ENCODE measurements at regions not wholly inside any gene's neighbourhood (a gene's known extent, or its start where the extent isn't known, plus 50 kb on each side); places are given as distances from the start of the nearest gene placed in this dataset.

DNA sequence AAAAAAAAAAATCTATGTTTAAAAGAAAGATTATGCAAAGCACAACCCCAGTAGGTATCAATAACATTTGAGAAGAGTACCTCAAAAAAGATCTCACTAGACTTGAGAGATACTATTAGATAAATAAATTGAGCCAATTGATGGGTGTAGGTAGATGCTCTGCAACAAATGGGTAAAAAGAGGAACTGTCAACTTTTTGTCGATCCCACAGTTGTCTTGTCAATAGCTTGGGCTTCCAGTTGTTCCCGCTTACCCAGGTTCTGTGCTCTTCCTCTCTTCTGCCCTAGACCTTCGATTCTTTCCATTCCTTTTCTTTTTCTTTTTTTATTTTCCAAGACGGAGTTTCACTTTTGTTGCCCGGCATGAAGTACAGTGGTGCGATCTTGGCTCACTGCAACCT, 226.9 kb downstream of the SOX4 start:
- DNase-seq (ENCODE audit: low read depth): no peak
- TF ChIP-seq, protein P1, sequence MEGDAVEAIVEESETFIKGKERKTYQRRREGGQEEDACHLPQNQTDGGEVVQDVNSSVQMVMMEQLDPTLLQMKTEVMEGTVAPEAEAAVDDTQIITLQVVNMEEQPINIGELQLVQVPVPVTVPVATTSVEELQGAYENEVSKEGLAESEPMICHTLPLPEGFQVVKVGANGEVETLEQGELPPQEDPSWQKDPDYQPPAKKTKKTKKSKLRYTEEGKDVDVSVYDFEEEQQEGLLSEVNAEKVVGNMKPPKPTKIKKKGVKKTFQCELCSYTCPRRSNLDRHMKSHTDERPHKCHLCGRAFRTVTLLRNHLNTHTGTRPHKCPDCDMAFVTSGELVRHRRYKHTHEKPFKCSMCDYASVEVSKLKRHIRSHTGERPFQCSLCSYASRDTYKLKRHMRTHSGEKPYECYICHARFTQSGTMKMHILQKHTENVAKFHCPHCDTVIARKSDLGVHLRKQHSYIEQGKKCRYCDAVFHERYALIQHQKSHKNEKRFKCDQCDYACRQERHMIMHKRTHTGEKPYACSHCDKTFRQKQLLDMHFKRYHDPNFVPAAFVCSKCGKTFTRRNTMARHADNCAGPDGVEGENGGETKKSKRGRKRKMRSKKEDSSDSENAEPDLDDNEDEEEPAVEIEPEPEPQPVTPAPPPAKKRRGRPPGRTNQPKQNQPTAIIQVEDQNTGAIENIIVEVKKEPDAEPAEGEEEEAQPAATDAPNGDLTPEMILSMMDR (IDR thresholded peaks at IDR 0.05; ENCODE audit: insufficient read depth, low read length): no peak
- no peak overlapping the region for H3K4me3 ChIP-seq (ENCODE audit: low read depth, low read length)

GRCh38 chr6:21823371-21823770, 229.8 kb downstream of the SOX4 start:
- no peak overlapping the region for H3K4me3 ChIP-seq (ENCODE audit: low read depth, low read length)
- TF ChIP-seq, protein P1 (IDR thresholded peaks at IDR 0.05; ENCODE audit: insufficient read depth, low read length): no peak

GRCh38 chr6:21824431-21825177, 231.1 kb downstream of the SOX4 start:
- TF ChIP-seq, protein P1 (IDR thresholded peaks at IDR 0.05; ENCODE audit: insufficient read depth, low read length): no peak
- H3K4me3 ChIP-seq (ENCODE audit: low read depth, low read length): no peak overlapping the region
- no peak for DNase-seq (ENCODE audit: low read depth)

More at GRCh38 chr6:21823371-21823770, 229.8 kb downstream of the SOX4 start:
- no peak for DNase-seq (ENCODE audit: low read depth)

- no peak overlapping the region for H3K4me3 ChIP-seq (ENCODE audit: low read depth, low read length)
- TF ChIP-seq, protein P1 (IDR thresholded peaks at IDR 0.05; ENCODE audit: insufficient read depth, low read length): no peak
- no peak for DNase-seq (ENCODE audit: low read depth)
Measured at GRCh38 chr6:21826023-21826422, 232.5 kb downstream of the SOX4 start.

GRCh38 chr6:21826904-21827303, 233.4 kb downstream of the SOX4 start:
- H3K4me3 ChIP-seq (ENCODE audit: low read depth, low read length): no peak overlapping the region
- no peak for DNase-seq (ENCODE audit: low read depth)
- TF ChIP-seq, protein P1 (IDR thresholded peaks at IDR 0.05; ENCODE audit: insufficient read depth, low read length): no peak

DNA sequence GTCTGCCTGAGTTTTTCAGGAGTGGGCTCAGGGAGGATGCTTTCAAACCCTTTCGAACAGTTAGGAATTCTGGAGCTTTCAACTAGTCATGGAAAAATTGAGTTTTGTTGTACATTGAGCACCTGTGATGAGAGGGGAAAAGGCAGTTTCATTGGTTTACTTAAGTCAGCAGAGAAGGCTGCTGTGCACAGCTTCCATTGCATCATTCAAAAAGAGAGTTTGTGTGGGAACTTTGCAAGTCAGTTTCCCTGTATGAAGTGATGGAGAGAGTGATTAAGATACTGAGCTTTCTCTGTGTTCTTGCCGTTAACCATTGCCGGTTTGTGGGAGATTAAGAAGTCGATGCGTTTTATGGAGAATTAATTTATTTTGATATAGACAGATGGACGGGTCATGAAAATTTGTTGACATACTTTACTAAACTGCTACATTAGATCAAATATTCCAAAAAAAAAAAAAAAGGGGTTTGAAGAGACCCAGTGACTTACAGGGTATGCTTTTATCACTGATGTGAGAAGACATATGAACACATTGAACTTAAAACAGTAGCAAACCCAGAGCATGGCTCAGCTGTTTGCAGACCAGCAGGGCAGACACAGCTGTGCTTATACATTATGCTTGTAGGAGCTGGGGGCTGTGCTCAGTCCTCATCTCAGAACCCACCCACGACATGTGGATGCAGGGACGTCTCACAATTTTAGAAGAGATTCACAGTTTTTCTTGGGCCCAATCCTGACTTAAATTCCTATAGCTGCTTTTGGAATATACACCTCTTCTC, 234.1 kb downstream of the SOX4 start:
- TF ChIP-seq, protein P1 (IDR thresholded peaks at IDR 0.05; ENCODE audit: insufficient read depth, low read length): no peak
- DNase-seq (ENCODE audit: low read depth): no peak
- no peak overlapping the region for H3K4me3 ChIP-seq (ENCODE audit: low read depth, low read length)
